GM23248 (cell line): ENCODE measurements at regions not wholly inside any gene's neighbourhood (a gene's known extent, or its start where the extent isn't known, plus 50 kb on each side); places are given as distances from the start of the nearest gene placed in this dataset.

Experiments
- DNase-seq: peaks from one replicate; pipeline ENCODE4 v3.0.0-alpha.2; 2015
- H2AFZ ChIP-seq: fragments of 200-600 bp; sonication (generic); 2 replicates; pipeline ENCODE4 v1.6.1; 2016; ENCODE audit warnings: antibody characterized with exemption
- H3F3A ChIP-seq: fragments of 200-600 bp; sonication (generic); 2 replicates; pipeline ENCODE4 v1.6.1; 2016; ENCODE audit warnings: mild to moderate bottlenecking, antibody characterized with exemption, mixed run types; ENCODE audit not compliant: insufficient read depth
- H3K27ac ChIP-seq: fragments of 200-600 bp; sonication (generic); 2 replicates; pipeline ENCODE4 v1.5.1; 2016; ENCODE audit warnings: mild to moderate bottlenecking
- H3K27me3 ChIP-seq: fragments of 200-600 bp; sonication (generic); replicated peaks from 2 replicates; pipeline ENCODE4 v1.6.1; 2016; ENCODE audit warnings: mild to moderate bottlenecking; ENCODE audit not compliant: insufficient read depth
- H3K36me3 ChIP-seq: fragments of 200-600 bp; sonication (generic); 2 replicates; pipeline ENCODE4 v1.6.1; 2016; ENCODE audit warnings: low read depth, mild to moderate bottlenecking
- H3K4me1 ChIP-seq: fragments of 200-600 bp; sonication (generic); 2 replicates; pipeline ENCODE4 v1.6.1; 2016; ENCODE audit warnings: mild to moderate bottlenecking; ENCODE audit not compliant: insufficient read depth
- H3K4me2 ChIP-seq: fragments of 200-600 bp; sonication (generic); one replicate; pipeline ENCODE4 v1.6.1; 2016; ENCODE audit warnings: mild to moderate bottlenecking; ENCODE audit not compliant: unreplicated experiment
- H3K4me3 ChIP-seq: fragments of 200-600 bp; sonication (generic); 2 replicates; pipeline ENCODE4 v1.5.1; 2016; ENCODE audit warnings: mild to moderate bottlenecking
- H3K79me2 ChIP-seq: fragments of 200-600 bp; sonication (generic); 2 replicates; pipeline ENCODE4 v1.6.1; 2016; ENCODE audit warnings: mild to moderate bottlenecking; ENCODE audit not compliant: insufficient read depth
- H3K9ac ChIP-seq: fragments of 200-600 bp; sonication (generic); 2 replicates; pipeline ENCODE4 v1.6.1; 2016; ENCODE audit warnings: mild to moderate bottlenecking
- H3K9me2 ChIP-seq: fragments of 200-600 bp; sonication (generic); 2 replicates; pipeline ENCODE4 v1.6.1; 2016; ENCODE audit warnings: mixed run types, mild to moderate bottlenecking, moderate library complexity; ENCODE audit not compliant: insufficient read depth
- H3K9me3 ChIP-seq: fragments of 200-600 bp; sonication (generic); one replicate; pipeline ENCODE4 v1.6.1; 2017; ENCODE audit warnings: low read depth
- H4K20me1 ChIP-seq: fragments of 200-600 bp; sonication (generic); 2 replicates; pipeline ENCODE4 v1.6.0; 2016; ENCODE audit not compliant: insufficient read depth
- EZH2 ChIP-seq: fragments of 200-600 bp; sonication (generic); IDR thresholded peaks from 2 replicates; pipeline ENCODE4 v1.6.1; 2018; ENCODE audit warnings: antibody characterized with exemption, mild to moderate bottlenecking; ENCODE audit not compliant: insufficient read depth, poor library complexity, severe bottlenecking
- EZH2phosphoT487 ChIP-seq: fragments of 200-600 bp; sonication (generic); IDR thresholded peaks from 2 replicates; pipeline ENCODE4 v1.6.1; 2018; ENCODE audit warnings: antibody characterized with exemption, moderate library complexity, mild to moderate bottlenecking, low read depth; ENCODE audit not compliant: insufficient read depth
- WGBS, 2 experiments: methylation state at CpG; one replicate each; pipeline ENCODE4 v1.1.6; 2015 to 2017; ENCODE audit warnings: low lambda C conversion rate in 2 of 2, low coverage in 1 of 2; ENCODE audit errors: missing lambda C conversion rate in 2 of 2; 5-methylcytosine and 5-hydroxymethylcytosine counted together
- in situ Hi-C: fragments of 300-500 bp; cut with MboI; formaldehyde crosslinking; loops from 2 replicates; pipeline ENCODE4 v1.15.0; 2020

DNA sequence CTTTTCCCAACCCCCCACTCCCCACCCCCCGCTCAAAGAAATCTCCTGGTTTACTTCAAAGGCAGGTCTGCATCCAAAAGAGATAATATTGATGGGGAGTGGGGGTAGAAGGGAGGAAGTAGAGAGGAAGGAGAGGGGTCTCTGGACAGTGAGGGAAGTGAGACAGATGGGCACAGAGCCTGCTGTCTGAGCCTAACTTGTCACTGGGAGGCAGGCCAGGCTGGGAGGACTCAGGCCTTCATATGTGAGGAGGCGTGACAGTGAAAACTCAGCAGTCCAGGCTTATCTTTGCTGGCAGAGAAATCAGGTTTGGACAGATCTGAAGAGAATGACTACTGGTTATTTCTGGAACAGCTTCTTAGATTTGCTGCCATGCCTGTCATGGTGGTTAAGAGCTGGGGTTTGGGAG lies 192.3 kb downstream of the NUAK1 start:
- H3F3A ChIP-seq: no peaks in the 10 kb centered on the region
- no peaks in the 10 kb centered on the region for H3K9me2 ChIP-seq
- H3K9ac ChIP-seq: no peak overlapping the region
- no peak overlapping the region for H3K27ac ChIP-seq
- no peak overlapping the region for H2AFZ ChIP-seq
- H3K27me3 ChIP-seq: no peaks in the 10 kb centered on the region
- no peaks in the 10 kb centered on the region for H3K36me3 ChIP-seq
- no peak overlapping the region for H3K4me3 ChIP-seq
- no peaks in the 10 kb centered on the region for H4K20me1 ChIP-seq
- 83 to 89% methylated on average over 2 of the region's 2 CpGs for WGBS, 2 experiments
- H3K79me2 ChIP-seq: no peaks in the 10 kb centered on the region
- DNase-seq: peak; percentile 29
- in situ Hi-C loops: no loop called here
- H3K4me1 ChIP-seq: no peaks in the 10 kb centered on the region
- TF ChIP-seq EZH2phosphoT487 (no peak), EZH2 (no peak)
- no peak overlapping the region for H3K4me2 ChIP-seq
- H3K9me3 ChIP-seq: no peaks in the 10 kb centered on the region

DNA sequence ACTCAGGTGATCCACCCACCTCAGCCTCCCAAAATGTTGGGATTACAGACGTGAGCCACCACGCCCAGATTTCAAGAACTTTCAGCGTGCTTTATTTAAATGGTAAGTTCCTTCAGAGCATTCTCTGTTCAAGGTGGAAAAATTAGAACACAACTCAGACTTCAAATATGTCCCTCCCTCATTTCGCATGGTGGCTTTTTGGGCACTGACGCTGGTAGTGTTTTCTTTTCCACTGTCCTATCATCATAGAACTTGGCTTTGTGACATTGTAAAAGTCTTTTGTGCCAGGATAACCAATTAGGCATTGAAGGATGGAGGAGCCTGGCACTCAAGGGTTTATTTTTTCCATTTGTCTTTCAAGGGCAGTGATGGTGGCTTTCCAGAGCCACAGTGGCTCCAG lies 190.8 kb downstream of the NUAK1 start:
- Histone ChIP-seq H2AFZ (no peak overlapping the region), H3K4me1 (no peaks in the 10 kb centered on the region), H3K27me3 (no peaks in the 10 kb centered on the region), H3K79me2 (no peaks in the 10 kb centered on the region), H3K4me3 (no peak overlapping the region), H3K4me2 (no peak overlapping the region), H3K9me3 (no peaks in the 10 kb centered on the region), H3K36me3 (no peaks in the 10 kb centered on the region), H3F3A (no peaks in the 10 kb centered on the region), H4K20me1 (no peaks in the 10 kb centered on the region), H3K9ac (no peak overlapping the region), H3K27ac (no peak overlapping the region), H3K9me2 (no peaks in the 10 kb centered on the region)
- DNase-seq: no peak
- in situ Hi-C loops: no loop called here
- no peak for TF ChIP-seq EZH2
- TF ChIP-seq EZH2phosphoT487: no peak
- WGBS, 2 experiments: 80 to 84% methylated on average over 5 of the region's 5 CpGs

DNA sequence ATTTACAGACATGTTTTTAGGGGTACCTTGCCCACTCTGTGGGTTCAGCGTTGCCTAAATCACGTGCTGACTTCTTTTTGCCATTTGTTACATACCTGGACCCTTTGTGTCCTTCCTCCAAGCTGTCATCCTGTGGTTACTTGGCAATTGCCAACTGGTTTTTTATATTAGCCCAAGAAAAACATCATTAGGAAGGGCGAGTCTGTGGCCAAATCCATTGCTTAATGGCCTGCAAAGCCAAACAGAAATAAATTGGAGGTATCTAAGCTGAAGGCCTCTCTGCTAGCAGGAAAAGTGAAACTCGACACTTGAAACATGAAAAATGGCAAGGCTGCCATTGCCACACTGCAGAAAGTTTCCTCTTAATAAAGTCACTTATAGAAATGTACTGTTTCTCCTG lies 190.4 kb downstream of the NUAK1 start:
- in situ Hi-C loops: no loop called here
- H3K9ac ChIP-seq: no peak overlapping the region
- H3F3A ChIP-seq: no peaks in the 10 kb centered on the region
- H3K4me3 ChIP-seq: no peak overlapping the region
- peak; percentile 17 for DNase-seq
- H3K9me2 ChIP-seq: no peaks in the 10 kb centered on the region
- H3K79me2 ChIP-seq: no peaks in the 10 kb centered on the region
- TF ChIP-seq EZH2 (no peak), EZH2phosphoT487 (no peak)
- no peaks in the 10 kb centered on the region for H4K20me1 ChIP-seq
- no peaks in the 10 kb centered on the region for H3K9me3 ChIP-seq
- WGBS, 2 experiments: 37 to 42% methylated on average over 4 of the region's 4 CpGs
- no peaks in the 10 kb centered on the region for H3K36me3 ChIP-seq
- no peaks in the 10 kb centered on the region for H3K4me1 ChIP-seq
- no peak overlapping the region for H3K4me2 ChIP-seq
- no peak overlapping the region for H3K27ac ChIP-seq
- no peak overlapping the region for H2AFZ ChIP-seq
- no peaks in the 10 kb centered on the region for H3K27me3 ChIP-seq

DNA sequence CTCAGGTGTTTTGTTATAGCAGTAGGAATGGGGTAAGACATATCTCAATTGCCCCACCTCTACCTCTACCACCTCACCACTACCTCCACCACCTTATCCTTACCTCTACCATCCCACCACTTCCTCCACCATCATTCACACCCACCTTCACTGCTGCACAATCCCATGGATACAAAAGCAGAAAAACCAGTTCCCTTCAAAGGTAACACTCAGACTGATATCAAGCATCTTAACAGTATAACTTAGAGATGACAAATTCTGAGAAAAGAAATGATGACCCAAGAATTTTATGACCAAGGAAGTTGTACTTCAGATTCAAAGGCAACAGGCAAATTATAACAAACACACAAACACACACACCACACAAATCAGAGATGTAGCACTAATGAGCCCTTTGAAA lies 189.4 kb downstream of the NUAK1 start:
- H3K4me2 ChIP-seq: no peak overlapping the region
- no peaks in the 10 kb centered on the region for H3K27me3 ChIP-seq
- H3K27ac ChIP-seq: no peak overlapping the region
- no peak for DNase-seq
- no peak overlapping the region for H3K9ac ChIP-seq
- no peaks in the 10 kb centered on the region for H3K9me3 ChIP-seq
- H3K4me1 ChIP-seq: no peaks in the 10 kb centered on the region
- H3K9me2 ChIP-seq: no peaks in the 10 kb centered on the region
- no peak overlapping the region for H3K4me3 ChIP-seq
- H3K36me3 ChIP-seq: no peaks in the 10 kb centered on the region
- no peaks in the 10 kb centered on the region for H3K79me2 ChIP-seq
- in situ Hi-C loops: no loop called here
- no peak overlapping the region for H2AFZ ChIP-seq
- no peaks in the 10 kb centered on the region for H4K20me1 ChIP-seq
- TF ChIP-seq EZH2 (no peak), EZH2phosphoT487 (no peak)
- no peaks in the 10 kb centered on the region for H3F3A ChIP-seq

DNA sequence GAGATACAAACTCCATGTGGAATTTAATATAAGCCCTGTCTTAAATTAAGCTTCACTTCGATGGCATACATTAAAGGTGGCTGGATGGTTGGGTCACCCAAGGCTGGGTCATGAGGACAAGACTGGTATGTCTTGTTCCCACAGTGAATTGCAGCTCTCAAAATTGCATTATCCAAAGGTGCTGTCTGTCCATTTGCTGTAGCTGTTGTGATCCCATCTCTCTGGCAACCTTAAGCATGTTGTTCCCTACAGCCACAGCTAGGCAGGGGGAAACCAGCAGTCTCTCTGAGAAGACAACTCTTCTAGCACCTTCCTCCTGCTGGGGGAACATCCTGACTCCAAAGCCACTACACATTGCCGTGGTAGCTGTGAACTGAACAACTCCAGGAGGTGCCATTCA lies 187.0 kb downstream of the NUAK1 start:
- TF ChIP-seq EZH2phosphoT487 (no peak), EZH2 (no peak)
- Histone ChIP-seq H4K20me1 (no peaks in the 10 kb centered on the region), H3F3A (no peaks in the 10 kb centered on the region), H3K27me3 (no peaks in the 10 kb centered on the region), H3K36me3 (no peaks in the 10 kb centered on the region), H3K9ac (no peak overlapping the region), H3K9me3 (no peaks in the 10 kb centered on the region), H3K4me3 (no peak overlapping the region), H2AFZ (no peak overlapping the region), H3K79me2 (no peaks in the 10 kb centered on the region), H3K27ac (no peak overlapping the region), H3K4me2 (no peak overlapping the region), H3K9me2 (no peaks in the 10 kb centered on the region), H3K4me1 (peaks cover 8% of the 10 kb centered on the region)
- DNase-seq: no peak
- 51 to 63% methylated on average over 2 of the region's 2 CpGs for WGBS, 2 experiments
- in situ Hi-C loops: no loop called here
